ENCODE measurements at regions not wholly inside any gene's neighbourhood (a gene's known extent, or its start where the extent isn't known, plus 50 kb on each side); places are given as distances from the start of the nearest gene placed in this dataset.
"Not testable (repeated sequence)": the region's sequence is repeated elsewhere in the genome, so short reads cannot be mapped to it uniquely, and the experiment has no call there.

DNA sequence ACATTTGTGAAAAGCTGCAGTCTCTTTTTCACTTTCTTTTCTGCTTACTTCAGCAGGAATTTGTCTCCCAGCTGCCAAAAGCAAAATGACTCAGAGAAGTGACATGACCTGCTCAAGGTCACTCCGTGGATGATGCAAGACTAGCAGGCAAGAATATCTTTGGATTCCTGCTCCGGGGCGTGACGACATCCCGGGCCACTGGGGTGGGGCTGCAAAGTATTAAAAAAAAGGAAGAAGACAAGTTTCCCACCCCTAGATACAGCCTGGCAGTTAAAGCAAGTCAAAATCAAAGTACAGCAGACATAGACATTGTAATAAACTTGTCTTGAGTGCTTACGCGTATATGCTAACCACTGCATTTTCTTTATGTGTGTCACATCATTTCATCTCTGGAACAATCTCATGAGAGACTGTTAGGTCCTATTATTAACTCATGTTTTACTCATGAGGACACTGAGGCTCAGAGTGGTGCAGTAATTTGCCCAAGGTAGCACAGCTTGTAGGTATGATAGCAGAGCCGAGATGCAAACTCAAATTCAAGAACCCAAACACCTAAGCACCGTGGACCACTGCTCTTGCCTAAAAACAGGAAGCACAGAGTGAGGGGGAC, 485.2 kb upstream of the PROK2 start:
- peak; percentile 44 for FAIRE-seq
- DNase-seq (ENCODE audit: low spot score): peak; percentile 58

DNA sequence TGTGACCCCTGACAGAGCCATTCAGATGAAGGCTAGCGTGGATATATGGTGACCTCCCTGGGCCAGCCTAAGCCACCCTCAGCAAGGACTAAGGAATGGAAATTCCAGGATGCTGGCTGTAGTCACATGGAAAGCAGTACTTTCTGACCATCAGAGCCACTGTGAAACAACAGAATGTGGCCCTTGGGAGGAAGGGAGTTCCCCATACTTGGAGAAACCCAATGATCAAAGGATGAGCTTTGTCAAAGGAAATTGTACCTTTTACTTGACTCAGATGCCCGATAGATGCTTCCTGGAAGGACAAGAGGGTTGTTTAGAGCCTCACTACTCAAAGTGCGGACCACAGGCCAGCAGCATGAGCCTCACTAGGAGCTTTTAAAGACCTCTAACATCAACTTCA, 484.5 kb upstream of the PROK2 start:
- DNase-seq (ENCODE audit: low spot score): no peak
- FAIRE-seq: no peak

DNA sequence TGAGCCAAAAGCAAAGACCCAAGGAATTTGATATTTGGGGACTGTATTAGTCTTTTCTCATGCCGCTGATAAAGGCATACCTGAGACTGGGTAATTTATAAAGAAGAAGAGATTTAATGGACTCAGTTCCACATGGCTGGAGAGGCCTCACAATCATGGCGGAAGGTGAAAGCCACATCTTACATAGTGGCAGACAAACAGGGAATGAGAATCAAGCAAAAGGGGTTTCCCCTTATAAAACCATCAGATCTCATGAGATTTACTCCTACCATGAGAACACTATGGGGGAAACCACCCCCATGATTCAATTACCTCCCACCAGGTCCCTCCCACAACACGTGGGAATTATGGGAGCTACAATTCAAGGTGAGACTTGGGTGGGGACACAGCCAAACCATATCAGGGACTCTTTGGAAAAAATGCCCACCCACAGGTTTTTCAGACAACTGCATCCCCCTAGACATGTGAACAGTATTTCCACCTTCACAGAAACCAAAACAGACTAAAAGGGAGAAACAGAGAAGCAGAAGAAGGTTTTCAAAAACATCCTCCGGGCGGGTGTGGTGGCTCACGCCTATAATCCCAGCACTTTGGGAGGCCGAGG, 482.1 kb upstream of the PROK2 start:
- FAIRE-seq; DNase-seq (ENCODE audit: low spot score): not testable (repeated sequence)

DNA sequence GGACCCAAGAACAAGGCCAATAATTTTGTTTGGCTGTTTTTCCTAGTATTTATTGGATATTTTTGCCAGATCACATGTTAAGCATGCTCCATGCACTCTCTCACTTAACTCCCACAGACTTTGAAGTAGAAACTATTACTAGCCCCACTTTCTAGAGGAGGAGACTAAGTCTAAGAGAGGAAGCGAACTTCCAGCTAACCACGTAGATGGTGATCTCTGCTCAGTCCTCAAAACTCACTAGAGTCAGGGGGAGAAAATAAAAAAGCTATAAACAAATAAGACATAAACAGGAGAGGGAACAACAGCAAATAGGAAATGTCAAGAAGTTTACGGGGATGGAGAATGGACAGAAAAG, 481.0 kb upstream of the PROK2 start:
- no peak for DNase-seq (ENCODE audit: low spot score)
- no peak for FAIRE-seq

DNA sequence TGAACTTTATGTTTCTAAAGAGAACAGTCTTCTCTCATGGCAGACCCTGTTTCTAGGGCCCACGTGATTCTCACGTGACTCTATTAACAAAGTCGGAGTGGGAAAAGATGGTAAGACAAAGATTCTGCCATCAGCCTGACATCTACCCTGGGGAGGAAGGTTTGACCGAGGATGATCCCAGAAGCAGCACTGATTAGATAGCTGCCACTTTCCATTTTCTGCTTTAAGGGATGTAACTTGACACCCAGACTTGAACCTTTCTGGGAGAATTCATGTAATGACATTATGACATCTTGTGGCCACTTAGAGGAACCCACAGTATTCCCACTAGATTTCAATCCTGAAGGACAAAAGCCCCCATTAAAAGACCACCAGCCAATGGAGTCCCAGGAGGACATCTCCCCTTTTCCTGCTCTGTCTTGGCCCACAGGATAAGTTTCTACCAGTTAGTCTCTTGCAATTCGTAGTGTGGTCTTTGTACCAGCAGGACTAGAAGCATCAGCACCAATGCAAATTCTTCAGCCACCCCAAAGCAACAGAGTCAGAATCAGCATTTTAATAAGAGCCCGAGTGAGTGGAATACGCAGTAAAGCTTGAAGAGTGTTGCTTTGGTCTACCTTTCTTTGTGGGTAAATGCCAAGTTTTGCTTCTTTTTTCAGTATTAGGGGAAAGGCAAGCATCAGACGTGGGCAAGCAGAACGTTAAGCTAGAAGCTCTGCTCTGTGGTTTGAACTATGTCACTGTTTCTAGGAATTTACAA, 480.5 kb upstream of the PROK2 start:
- no peak for FAIRE-seq
- no peak for DNase-seq (ENCODE audit: low spot score)

DNA sequence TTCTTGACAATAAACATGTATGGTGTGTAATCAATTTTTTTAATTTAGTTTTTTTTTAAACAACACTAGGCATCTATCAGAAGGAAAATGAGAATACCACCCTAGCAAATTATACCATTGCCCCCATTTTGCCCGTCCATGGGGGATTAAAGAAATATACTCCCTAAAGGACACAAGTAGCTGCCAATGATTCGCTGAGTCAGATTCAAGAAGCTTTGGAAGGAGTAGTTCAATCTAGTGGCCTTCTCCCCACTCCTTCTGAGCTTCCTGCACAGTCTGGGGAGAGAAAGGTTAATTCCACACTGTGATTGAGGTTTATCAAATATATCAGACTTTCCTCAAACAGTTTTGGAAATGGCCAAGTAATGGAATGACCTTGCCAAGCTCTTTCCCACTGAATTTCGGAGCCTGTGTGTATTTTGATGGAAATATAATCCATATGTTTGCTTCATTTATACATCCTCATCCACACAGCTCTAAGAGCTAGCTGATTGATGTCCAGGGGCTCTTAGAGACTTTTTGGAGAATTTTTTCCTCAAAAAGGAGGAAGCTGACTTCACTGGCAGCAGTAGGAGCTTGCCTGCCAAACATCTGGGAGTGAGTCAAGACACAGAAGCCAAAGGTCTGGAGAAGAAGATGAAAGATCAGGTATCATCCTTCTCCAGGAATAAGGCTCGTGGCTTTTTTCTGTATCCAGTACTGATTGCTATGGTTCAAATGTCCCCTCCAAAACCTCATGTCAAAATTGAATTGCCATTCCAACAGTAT, 478.5 kb upstream of the PROK2 start:
- FAIRE-seq (no peak), DNase-seq (ENCODE audit: low spot score) (no peak)

DNA sequence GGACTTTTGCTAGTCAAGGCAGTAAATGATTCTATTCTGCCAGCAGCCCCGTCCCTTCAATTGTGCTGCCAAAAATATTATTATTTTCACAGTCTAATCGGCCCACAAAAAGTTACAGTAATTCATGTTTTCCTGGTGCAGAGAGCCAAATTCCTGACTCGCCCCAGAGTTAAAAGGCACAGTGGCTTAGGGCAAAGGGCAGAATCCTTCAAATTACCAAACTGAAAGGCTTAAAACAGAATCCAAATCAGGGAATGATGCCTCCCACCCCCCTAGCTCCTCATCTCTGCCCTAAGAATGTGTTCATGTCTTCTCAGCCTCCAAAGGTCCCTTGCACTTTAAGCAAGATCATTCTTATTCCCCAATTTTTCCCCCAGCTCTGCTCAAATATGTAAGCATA, 477.8 kb upstream of the PROK2 start:
- DNase-seq (ENCODE audit: low spot score) (no peak), FAIRE-seq (no peak)

DNA sequence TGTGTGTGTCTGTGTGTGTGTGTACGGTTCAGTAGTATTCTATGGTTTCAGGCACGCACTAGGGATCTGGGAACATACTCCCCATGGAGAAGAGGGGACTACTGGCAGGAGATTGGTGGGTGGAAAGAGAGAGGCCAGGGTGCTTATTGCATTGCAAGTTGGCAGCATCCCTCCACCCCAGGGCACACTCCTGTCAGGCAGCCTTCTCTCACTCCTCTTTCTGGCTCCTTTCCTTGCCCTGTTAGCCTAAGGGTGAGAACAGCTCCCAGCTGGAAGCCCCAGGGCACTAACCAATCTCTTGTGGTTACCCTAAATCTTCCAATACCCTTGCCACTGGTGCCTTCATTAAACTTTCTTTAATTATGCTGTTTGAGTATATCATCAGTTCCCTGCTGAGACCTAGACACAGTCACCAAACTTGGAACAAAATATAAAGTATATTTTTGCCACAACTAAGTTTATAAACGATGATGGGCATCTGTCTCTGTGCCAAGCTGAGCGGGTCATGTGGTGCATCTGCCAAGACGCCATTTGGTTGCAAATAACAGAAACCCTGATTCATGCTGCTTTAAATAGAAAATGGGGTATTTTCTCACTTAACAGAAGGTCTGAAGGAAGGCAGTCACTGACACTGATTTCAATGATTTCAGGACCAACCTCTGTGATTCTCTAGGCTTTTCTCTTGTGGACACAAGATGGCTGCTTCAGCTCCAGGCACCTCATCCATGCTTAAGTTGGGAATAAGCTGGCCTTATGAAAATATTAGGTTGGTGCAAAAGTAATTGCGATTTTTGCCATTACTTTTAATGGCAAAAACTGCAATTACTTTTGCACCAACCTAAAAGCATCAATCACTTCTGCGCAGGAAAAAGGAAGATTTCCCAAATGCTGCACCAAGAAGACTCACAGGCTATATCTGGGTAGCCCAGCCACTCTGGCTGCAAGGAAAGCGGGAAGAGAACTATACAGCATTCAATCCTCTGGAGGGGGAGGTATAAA, 476.9 kb upstream of the PROK2 start:
- no peak for FAIRE-seq
- no peak for DNase-seq (ENCODE audit: low spot score)

DNA sequence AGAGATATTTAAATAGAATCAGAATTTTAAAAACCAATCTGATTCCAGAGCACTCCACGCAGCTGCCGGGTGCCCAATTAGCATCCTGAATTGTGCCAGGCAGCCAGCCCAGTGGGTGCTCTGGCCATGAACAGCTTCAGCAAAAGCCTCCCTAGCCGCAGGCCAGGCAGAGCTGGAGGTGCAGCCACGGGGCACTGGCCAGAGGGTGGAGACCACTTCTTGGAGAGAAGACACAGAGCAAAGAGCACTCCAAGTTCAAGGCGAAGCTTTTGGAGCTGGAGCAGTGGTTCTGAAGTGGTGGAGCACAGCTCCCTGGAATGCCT, 475.6 kb upstream of the PROK2 start:
- FAIRE-seq: no peak
- no peak for DNase-seq (ENCODE audit: low spot score)

DNA sequence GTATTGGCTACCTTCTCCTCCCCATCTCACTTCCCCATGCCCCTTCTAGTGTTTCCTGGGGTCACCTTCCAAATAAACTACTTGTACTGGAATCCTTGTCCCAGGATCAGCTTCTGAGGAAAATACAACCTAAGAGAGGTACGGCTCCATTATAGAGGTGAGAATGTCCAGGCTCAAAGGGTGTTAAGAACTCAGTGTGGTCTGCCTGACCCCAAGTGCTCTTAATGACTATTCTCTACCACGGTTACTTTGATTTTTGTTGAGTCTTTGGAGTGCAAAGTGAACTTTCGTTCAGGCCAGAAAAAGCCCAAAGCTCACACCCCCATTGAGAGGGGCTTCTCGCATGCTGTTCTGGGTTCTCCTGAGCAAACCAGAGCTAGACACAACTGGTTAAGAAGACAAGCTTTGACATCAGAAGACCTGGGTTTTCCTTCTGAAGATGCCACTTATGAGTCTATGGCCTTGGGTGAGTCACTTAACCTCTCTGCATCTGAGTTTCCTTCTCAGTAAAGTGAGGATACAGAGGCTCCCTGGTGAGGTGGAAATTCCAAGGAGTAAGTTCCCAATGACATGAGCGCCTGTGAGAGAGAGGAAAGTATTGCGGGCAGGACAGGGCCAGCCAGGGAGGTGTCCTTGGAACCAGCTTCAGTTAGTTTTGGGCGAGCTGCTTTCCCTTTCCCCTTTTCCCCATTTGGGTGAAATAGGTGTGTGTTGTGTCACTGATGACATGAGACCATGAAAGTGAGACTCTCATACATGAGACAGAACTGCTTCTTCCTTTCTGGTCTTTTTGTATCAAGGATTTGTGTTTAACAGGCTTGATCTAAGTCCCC, 475.0 kb upstream of the PROK2 start:
- no peak for FAIRE-seq

DNA sequence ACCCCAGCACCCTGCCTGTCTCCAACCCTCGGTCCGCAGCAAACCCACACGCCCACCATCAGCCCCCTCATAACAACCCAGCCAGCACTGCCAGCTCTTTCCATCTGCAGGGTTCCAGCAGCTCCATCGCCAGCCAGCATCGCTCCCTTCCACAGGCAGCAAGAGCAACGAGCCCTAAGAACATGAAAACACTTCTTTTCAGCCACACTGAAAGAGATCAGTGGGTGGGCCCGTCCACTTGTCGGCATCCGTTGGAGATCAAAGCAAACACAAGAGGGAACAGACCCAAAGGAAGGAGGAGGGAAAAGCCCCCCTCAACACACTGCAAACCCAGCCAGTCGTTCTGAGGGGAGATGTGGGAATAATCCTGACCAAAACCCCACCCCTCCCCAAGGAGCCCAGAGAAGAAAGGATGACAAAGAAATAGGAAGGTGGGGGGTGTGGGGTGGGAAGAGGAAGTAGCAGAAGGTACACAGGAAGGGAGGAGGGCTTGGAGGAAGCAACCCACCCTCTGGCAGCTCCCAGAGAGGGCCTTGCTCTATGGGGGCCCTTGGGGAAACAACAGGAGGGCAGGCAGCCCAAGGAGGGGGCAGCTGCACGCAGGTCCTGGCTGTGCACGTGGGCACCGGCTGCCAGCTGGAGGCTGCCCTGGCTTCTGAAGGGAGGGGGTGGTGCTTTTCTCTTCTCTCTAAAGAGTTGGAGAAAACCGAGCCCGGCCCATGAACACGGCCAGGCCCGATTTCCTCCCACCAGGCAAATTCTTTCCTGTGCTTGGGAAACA, 473.6 kb upstream of the PROK2 start:
- DNase-seq (ENCODE audit: low spot score) (no peak), FAIRE-seq (no peak)

More for the DNA sequence above, 475.0 kb upstream of the PROK2 start:
- DNase-seq (ENCODE audit: low spot score): peak; percentile 9

DNA sequence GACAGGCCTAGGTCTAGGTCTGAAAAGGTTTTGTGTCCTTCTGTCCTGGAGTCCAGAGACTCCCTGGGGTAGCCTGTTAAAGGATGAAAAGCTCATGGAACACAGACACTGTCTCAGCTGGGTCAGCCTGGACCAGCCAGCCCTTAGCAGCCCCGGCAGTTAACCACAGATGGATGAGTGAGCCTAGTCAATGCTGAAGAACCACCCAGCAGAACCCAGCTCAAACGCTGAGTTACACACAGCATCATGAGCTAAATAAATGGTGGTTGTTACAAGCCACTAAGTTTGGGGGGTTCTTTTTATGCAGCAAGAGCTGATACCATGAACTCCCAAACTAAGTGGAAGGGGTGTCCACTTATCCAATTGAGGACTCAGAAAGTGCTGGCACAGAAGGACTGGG, 472.8 kb upstream of the PROK2 start:
- FAIRE-seq: no peak

DNA sequence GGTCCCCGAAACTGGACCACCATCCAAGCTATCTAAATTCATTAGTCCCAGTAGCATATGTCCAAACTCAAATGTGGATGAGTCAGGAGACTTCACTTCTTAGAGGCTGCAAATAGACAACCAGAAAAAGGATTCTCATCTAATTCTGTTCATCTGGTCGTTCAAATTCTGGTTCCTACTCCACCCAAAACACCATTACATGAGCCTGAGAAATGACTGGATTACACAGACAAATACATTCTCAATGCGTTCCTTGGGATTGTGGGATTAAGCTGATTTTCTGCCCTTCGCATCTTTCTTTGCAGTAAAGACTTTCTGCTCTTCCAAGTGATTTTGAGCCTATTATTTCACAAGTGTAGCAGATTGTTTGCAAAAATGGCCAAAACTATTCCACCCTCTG, 472.3 kb upstream of the PROK2 start:
- no peak for FAIRE-seq
- no peak for DNase-seq (ENCODE audit: low spot score)

More for the DNA sequence above, 472.8 kb upstream of the PROK2 start:
- DNase-seq (ENCODE audit: low spot score): no peak

DNA sequence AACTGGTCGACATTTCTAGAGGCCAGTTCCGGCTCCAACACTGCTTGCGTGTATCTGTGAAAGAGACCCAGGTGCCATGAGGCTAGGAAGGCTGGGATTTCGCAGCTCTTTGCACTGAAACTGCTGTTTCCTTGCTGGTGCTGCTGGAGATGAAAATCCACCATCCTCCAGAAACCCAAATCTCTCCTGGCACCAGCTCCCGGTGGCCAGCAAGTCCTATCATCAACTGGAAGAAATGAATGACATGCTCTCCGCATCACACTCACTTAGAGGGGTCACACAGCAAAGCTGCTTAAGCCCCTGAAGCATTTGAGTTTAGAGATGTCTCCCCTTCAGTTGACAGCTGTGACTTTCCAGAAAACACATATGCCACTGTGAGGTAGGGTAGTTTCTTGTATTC, 471.8 kb upstream of the PROK2 start:
- FAIRE-seq: no peak
- DNase-seq (ENCODE audit: low spot score): no peak

DNA sequence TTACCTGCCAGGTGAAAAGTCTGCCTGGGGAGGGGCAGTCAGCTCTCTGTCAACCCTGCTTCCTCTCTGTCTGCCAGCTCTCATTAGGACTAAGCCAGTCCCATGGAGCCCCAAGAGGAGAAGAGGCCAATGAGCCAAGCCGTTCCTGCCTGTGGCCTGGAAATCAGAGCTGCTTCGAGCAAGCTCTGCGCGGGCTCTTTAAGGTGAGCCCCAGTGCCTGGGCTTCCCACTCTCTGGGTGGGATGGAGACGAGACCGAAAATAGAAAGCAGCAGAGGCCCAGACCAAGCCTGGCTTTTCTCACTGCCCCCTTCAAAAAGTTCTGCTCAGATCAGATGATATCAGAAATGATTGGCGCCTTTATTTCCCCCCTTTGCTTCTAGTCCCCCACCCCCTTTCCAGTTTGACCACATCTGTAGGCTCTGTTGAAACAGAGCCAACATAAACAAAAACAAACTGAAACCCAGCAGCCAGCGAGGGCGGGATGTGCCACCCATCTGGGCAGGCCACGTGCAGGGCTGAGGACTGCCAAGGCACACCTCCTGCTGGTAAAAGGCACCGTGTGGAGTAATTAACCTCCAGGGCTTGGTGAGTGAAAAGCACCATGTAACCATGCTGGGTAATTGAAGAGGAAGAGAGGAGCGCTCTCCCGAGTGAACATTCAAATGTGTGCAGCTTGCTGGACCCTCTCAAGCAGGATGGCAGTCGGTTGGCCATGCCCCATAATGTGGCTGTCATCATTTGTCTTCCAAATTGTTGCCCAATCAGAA, 471.0 kb upstream of the PROK2 start:
- FAIRE-seq (no peak), DNase-seq (ENCODE audit: low spot score) (no peak)

DNA sequence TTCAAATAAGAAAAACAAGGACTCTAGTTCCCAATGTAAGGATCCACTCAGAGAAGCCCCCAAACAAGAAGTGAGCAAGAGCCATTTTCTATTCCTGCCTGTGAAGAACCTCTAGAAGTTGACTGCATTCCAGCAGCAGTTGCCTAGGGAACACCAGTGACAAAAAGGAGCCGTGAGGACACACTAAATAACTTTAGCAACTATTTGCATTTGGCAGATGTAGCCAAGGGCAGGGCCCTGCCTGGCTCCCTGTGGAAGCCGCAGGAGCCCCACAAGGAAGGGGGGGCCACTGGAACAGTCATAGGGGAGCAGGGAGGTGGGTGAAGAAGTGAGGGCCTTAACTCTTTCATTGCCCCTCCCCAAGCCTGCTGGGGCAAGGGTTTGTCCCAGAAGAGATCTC, 470.2 kb upstream of the PROK2 start:
- no peak for DNase-seq (ENCODE audit: low spot score)
- FAIRE-seq: no peak

DNA sequence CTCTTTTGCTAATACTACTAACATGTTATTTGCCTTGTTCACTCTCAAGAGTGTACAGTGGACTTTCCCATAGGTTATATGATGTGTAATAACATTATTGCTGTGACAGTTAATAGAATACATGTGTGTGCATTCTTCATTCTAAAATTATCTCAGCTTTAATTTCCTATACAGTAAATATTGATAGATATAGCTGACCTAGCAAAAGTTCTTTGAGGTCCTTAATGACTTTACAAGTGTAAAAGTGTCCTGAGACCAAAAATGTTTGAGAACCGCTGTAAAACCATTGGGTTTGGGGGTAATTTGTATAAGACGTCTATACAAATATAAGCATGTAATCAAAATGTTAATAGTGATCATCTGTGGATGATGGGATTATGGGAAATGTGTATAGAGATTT, 469.5 kb upstream of the PROK2 start:
- DNase-seq (ENCODE audit: low spot score) (no peak), FAIRE-seq (no peak)

DNA sequence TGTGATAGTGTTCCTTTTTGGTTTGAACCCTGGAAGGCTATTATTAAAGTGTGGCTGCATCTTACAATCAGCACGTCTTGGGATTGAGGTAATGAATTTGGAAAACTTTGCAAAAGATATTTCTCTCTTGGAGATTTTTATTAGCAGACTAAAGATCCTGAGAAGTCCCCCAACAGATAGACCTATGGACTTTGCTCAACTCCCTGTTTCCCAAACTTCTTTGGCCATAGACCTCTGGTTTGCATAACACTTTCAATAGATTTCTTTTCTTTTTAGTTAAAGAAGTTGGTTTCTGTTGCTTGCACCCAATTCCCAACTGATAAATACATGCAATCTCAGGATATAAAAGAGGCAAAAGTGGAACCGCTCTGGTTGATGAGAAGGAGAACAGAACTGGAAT, 465.8 kb upstream of the PROK2 start:
- FAIRE-seq (no peak), DNase-seq (ENCODE audit: low spot score) (no peak)

DNA sequence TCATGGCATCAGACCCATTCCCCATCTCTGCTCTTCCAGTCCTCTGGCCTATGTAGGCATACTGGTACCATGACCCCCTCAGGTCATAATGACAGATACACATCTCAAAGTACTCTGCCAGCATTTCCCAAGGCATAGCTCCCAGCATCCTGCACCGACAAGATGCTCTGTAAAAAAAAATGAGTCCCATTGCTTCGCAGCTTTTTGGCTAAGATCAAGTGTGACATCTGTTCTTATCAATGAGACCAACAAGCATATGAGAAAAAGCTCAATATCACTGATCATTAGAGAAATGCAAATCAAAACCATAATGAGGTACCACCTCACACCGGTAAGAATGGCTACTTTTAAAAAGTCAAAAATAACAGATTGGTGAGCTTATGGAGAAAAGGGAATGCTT, 463.9 kb upstream of the PROK2 start:
- DNase-seq (ENCODE audit: low spot score) (no peak), FAIRE-seq (no peak)
